Retinal pigment epithelial cell (primary cell): ENCODE measurements at regions not wholly inside any gene's neighbourhood (a gene's known extent, or its start where the extent isn't known, plus 50 kb on each side); places are given as distances from the start of the nearest gene placed in this dataset.
"Not testable (repeated sequence)": the region's sequence is repeated elsewhere in the genome, so short reads cannot be mapped to it uniquely, and the experiment has no call there.

Experiments used
- DNase-seq: peaks from one replicate; pipeline ENCODE4 v3.0.0-alpha.2; 2010; ENCODE audit warnings: low read depth
- H3K4me3 ChIP-seq: 2 replicates; pipeline ENCODE4 v1.5.1; 2011; ENCODE audit warnings: mild to moderate bottlenecking, low read length, control low read depth, moderate library complexity
- CTCF ChIP-seq: conservative IDR thresholded peaks from 2 replicates; pipeline ENCODE4 v1.5.1; 2011; ENCODE audit warnings: low read depth, low read length, control low read depth, inconsistent platforms

DNA sequence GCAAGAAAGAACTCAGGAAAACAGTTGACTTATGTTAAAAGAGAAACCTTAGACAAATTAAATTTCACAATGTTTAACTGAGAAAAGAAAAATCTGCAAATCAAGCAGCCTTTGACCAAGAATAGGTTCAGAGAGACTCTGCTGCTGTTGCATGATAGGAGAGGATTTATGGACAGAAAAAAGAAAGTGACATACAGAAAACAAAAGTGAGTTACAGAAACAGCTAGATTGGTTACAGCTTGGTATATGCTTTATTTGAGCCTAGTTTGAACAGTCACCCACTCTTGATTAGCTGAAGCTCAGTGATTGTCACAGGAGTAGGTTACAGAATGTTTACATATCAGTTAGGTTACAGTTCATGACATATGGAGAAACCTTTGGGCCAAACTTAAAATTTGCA is 258.2 kb upstream of the SPOPL start:
- no peak for DNase-seq
- TF ChIP-seq CTCF = no peak
- no peak overlapping the region for H3K4me3 ChIP-seq

DNA sequence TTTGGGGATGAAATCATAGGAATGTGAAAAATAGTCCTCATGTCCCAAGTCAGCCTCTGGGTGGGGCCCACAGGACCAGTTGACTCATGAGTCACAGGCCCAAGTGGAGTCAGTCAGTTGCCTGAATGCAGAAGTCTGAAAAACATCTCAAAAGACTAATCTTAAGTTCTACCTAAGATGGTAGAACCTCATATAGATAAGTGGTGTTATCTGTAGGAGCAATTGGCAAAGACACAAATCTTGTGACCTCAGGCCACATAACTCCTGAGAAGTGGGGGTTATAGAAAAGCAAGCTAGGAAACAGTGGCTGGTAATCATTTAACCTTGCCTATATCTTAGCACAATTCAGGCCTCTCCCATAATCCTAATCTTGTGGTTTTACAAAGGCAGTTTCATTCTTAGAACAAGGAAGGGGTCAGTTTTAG is 257.1 kb upstream of the SPOPL start:
- no peak overlapping the region for H3K4me3 ChIP-seq
- TF ChIP-seq CTCF = no peak
- DNase-seq = peak; percentile 48

- TF ChIP-seq CTCF = no peak
- H3K4me3 ChIP-seq = no peak overlapping the region
- no peak for DNase-seq
Measured at GRCh38 chr2:138245310-138245709, 256.3 kb upstream of the SPOPL start.

- no peak overlapping the region for H3K4me3 ChIP-seq
- no peak for DNase-seq
- no peak for TF ChIP-seq CTCF
Measured at GRCh38 chr2:138247302-138247701, 254.3 kb upstream of the SPOPL start.

- no peak overlapping the region for H3K4me3 ChIP-seq
- DNase-seq = no peak
- TF ChIP-seq CTCF = no peak
Measured at GRCh38 chr2:138249207-138249606, 252.4 kb upstream of the SPOPL start.

GRCh38 chr2:138250843-138251320 is 250.7 kb upstream of the SPOPL start:
- H3K4me3 ChIP-seq, DNase-seq: not testable (repeated sequence)

DNA sequence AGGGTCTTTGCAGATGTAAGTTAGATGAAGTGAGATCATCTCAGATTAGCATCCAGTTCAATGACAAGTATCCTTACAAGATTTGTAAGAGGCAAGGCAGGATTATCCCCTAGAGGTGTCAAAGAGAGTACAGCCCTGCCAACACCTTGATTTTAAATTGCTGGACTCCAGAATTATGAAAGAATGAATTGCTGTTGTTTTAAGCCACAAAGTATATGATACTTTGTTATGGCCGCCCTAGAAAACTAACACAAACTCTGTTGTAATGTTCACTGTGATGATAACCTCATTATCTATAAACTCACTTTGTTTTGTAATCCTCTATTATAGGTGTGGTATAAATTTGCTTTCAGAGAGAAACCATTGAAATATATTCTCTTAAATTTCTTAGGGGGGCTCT is 249.0 kb upstream of the SPOPL start:
- TF ChIP-seq CTCF = no peak
- no peak for DNase-seq
- no peak overlapping the region for H3K4me3 ChIP-seq

GRCh38 chr2:138255670-138256069 is 245.9 kb upstream of the SPOPL start:
- no peak for TF ChIP-seq CTCF
- no peak overlapping the region for H3K4me3 ChIP-seq
- DNase-seq = no peak
